ENCODE measurements at regions not wholly inside any gene's neighbourhood (a gene's known extent, or its start where the extent isn't known, plus 50 kb on each side); places are given as distances from the start of the nearest gene placed in this dataset.
A peak's percentile ranks its signal among the peaks of the same experiment; 100 is the strongest.

DNA sequence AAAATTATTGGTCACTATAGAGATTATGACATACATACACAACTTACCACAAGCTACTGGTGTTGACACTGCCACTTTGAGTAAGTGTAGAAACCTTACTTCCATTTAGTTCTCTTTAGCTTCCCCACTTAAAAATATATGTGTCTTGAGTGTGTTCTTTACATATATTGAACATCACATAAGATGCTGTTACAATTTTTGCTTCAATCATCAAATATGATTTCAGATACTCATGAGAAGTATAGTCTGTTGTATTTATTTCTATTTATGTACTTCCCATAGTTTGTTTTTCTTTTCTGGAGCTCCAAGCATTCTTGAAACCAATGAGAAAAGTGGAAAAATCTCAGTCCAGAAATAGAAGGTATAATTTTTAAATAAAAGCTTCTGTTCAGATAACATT is 102.7 kb upstream of the SDK1 start:
- Histone ChIP-seq H3K36me3 (no peaks in the 10 kb centered on the region), H3K27ac (no peak overlapping the region), H3K9me3 (no peaks in the 10 kb centered on the region), H3K27me3 (no peaks in the 10 kb centered on the region), H3K4me1 (no peaks in the 10 kb centered on the region), H3K4me3 (no peak overlapping the region)
- ATAC-seq (no peak), DNase-seq (no peak)
- intact Hi-C loops (cut with DNase I), result no loop called here
- TF ChIP-seq, protein P1, sequence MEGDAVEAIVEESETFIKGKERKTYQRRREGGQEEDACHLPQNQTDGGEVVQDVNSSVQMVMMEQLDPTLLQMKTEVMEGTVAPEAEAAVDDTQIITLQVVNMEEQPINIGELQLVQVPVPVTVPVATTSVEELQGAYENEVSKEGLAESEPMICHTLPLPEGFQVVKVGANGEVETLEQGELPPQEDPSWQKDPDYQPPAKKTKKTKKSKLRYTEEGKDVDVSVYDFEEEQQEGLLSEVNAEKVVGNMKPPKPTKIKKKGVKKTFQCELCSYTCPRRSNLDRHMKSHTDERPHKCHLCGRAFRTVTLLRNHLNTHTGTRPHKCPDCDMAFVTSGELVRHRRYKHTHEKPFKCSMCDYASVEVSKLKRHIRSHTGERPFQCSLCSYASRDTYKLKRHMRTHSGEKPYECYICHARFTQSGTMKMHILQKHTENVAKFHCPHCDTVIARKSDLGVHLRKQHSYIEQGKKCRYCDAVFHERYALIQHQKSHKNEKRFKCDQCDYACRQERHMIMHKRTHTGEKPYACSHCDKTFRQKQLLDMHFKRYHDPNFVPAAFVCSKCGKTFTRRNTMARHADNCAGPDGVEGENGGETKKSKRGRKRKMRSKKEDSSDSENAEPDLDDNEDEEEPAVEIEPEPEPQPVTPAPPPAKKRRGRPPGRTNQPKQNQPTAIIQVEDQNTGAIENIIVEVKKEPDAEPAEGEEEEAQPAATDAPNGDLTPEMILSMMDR (IDR thresholded peaks at IDR 0.05), result no peak

DNA sequence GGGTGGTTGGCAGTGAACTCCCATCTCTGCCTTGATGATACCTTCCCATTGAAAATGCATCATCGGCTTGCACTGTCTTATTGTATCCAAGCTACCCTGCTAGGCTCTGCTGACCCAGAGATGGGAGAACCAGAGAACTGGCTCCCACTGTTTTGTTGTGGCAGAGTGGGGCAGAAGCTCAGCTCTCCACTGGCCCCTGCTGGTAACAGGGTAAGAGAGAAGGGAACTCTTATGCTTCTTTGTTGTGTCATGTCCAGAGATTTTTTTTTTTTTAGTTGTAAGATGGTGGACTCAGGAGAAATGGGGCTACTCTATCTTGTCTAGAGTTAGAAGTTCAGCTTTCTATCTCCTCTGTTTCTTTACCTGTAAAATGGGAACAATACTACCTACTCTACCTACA is 100.5 kb upstream of the SDK1 start:
- no peaks in the 10 kb centered on the region for H3K27me3 ChIP-seq
- H3K4me3 ChIP-seq, result no peak overlapping the region
- TF ChIP-seq, protein P1 (IDR thresholded peaks at IDR 0.05), result peak; percentile 37
- no peaks in the 10 kb centered on the region for H3K4me1 ChIP-seq
- H3K27ac ChIP-seq, result no peak overlapping the region
- DNase-seq, result no peak
- ATAC-seq, result peak; percentile 60
- intact Hi-C loops (cut with DNase I), result no loop called here
- no peaks in the 10 kb centered on the region for H3K9me3 ChIP-seq
- no peaks in the 10 kb centered on the region for H3K36me3 ChIP-seq

DNA sequence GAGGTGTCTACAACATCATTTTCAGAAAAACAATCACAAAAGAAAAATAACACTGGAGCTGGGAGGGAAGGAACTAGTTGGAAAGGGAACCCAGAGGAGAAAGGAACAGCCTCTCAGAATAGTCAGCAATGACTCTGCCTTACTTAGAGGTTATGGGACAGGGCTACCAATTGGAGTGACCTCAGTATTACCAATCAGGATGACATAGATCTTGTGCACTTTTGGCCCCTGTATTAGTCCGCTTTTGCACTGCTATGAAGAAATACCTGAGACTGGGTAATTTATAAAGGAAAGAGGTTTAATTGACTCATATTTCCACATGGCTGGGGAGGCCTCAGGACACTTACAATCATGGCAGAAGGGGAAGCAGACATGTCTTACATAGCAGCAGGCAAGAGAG is 99.7 kb upstream of the SDK1 start:
- H3K27ac ChIP-seq, result no peak overlapping the region
- H3K27me3 ChIP-seq, result no peaks in the 10 kb centered on the region
- intact Hi-C loops (cut with DNase I), result no loop called here
- no peak for ATAC-seq
- no peaks in the 10 kb centered on the region for H3K9me3 ChIP-seq
- no peak for DNase-seq
- TF ChIP-seq, protein P1 (IDR thresholded peaks at IDR 0.05), result no peak
- H3K36me3 ChIP-seq, result no peaks in the 10 kb centered on the region
- H3K4me1 ChIP-seq, result no peaks in the 10 kb centered on the region
- H3K4me3 ChIP-seq, result no peak overlapping the region

DNA sequence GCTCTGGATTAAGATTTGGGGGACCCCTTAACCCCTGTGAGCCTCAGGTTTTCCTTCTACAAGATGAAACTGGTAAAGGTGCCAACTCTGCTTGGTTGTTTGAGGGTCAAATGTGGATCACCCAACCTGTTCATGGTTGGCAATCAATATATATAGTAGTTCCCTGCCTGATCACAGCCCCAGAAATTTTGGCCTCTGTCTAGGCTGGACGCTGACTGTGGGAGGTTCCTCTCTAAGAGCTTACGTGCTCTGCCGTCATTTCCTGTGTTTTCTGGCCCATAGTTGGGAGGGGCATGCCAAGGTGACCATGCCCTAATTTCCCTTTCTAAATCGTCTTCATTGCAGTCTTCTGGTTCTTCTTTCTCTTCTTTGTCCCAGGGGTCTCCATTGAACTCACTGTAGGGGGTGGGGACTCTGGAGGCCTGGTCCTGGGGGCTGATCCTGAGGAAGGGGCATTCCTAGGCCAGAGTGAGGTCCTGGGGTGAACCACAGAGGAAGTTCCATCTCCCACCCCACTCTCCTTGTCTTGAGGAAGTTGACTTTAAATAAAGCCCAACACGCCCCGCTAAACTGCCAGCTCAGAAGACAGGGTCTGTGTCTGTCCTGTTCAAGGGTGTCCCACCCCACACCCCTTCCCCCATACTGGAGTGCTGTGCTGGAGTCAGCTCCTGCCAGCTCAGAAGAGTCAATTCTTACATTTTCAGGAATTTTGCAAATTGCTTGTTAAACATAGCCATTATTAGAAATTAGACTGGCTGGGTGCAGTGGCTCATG is 98.9 kb upstream of the SDK1 start:
- no peak overlapping the region for H3K4me3 ChIP-seq
- no peak for ATAC-seq
- no peak for DNase-seq

DNA sequence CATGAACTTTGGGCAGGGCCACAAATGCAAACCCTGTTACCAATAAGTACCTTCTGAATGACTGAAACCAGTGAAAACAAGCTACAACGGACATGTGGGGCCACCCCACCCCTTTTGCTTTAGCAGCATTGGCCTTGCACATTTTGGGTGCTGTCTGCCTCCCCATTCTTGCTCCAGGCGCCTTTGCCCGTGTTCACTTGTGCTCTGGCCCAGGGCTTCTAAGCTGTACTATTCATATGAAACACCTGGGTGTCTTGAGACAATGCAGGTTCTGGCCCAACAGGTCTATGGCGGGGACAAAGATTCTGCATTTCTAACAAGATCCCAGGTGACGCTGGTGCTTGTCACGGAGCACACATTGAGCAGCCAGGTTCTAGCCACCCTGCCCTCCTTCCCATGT is 96.5 kb upstream of the SDK1 start:
- Histone ChIP-seq H3K4me3 (no peak overlapping the region), H3K27me3 (no peaks in the 10 kb centered on the region), H3K27ac (no peak overlapping the region), H3K9me3 (no peaks in the 10 kb centered on the region), H3K36me3 (no peaks in the 10 kb centered on the region), H3K4me1 (no peaks in the 10 kb centered on the region)
- TF ChIP-seq, protein P1 (IDR thresholded peaks at IDR 0.05), result no peak
- ATAC-seq, result no peak
- no peak for DNase-seq
- intact Hi-C loops (cut with DNase I), result no loop called here

More for the DNA sequence above, 98.9 kb upstream of the SDK1 start:
- Histone ChIP-seq H3K4me1 (no peaks in the 10 kb centered on the region), H3K27ac (no peak overlapping the region), H3K9me3 (no peaks in the 10 kb centered on the region), H3K27me3 (no peaks in the 10 kb centered on the region), H3K36me3 (no peaks in the 10 kb centered on the region)
- intact Hi-C loops (cut with DNase I), result no loop called here
- TF ChIP-seq, protein P1 (IDR thresholded peaks at IDR 0.05), result no peak

Measured in upper lobe of right lung (tissue), 1 donor.